Neural crest cell (in vitro differentiated cells): ENCODE measurements at regions not wholly inside any gene's neighbourhood (a gene's known extent, or its start where the extent isn't known, plus 50 kb on each side); places are given as distances from the start of the nearest gene placed in this dataset.

Experiments used
- DNase-seq: peaks from one replicate; pipeline ENCODE4 v3.0.0; 2021; ENCODE audit warnings: low read depth, mixed read lengths, low spot score
- H3K27ac Mint-ChIP-seq: one replicate; pipeline ENCODE4 v1.8.0; 2021; ENCODE audit warnings: mild to moderate bottlenecking, mixed read lengths; ENCODE audit not compliant: unreplicated experiment
- H3K27me3 Mint-ChIP-seq: 2 replicates; pipeline ENCODE4 v1.8.0; 2021; ENCODE audit warnings: low read depth, mild to moderate bottlenecking, mixed read lengths
- H3K36me3 Mint-ChIP-seq: 2 replicates; pipeline ENCODE4 v1.8.0; 2021; ENCODE audit warnings: low read depth, mild to moderate bottlenecking, mixed read lengths
- H3K4me1 Mint-ChIP-seq: 2 replicates; pipeline ENCODE4 v1.8.0; 2021; ENCODE audit warnings: mixed read lengths
- H3K4me3 Mint-ChIP-seq: one replicate; pipeline ENCODE4 v1.8.0; 2021; ENCODE audit warnings: mild to moderate bottlenecking, mixed read lengths
- H3K9me3 Mint-ChIP-seq: 2 replicates; pipeline ENCODE4 v1.8.0; 2021; ENCODE audit warnings: mixed read lengths
- CTCF ChIP-seq: fragments of 200-600 bp; sonication (generic); conservative IDR thresholded peaks from 2 replicates; pipeline ENCODE4 v1.5.0; 2021; ENCODE audit warnings: antibody characterized with exemption, mild to moderate bottlenecking

GRCh38 chr5:167918184-167918812, 373.1 kb upstream of the WWC1 start:
- no peak for DNase-seq
- peaks cover 7% of the 10 kb centered on the region for H3K9me3 Mint-ChIP-seq
- H3K27me3 Mint-ChIP-seq: no peaks in the 10 kb centered on the region
- H3K36me3 Mint-ChIP-seq: peaks cover 10% of the 10 kb centered on the region
- no peak for TF ChIP-seq CTCF
- peaks cover 25% of the 10 kb centered on the region for H3K4me1 Mint-ChIP-seq
- no peak overlapping the region for H3K27ac Mint-ChIP-seq
- H3K4me3 Mint-ChIP-seq: no peak overlapping the region

GRCh38 chr5:167918813-167919483, 372.5 kb upstream of the WWC1 start:
- H3K27me3 Mint-ChIP-seq: no peaks in the 10 kb centered on the region
- TF ChIP-seq CTCF: no peak
- H3K27ac Mint-ChIP-seq: no peak overlapping the region
- no peak overlapping the region for H3K4me3 Mint-ChIP-seq
- peaks cover 25% of the 10 kb centered on the region for H3K4me1 Mint-ChIP-seq
- peaks cover 10% of the 10 kb centered on the region for H3K36me3 Mint-ChIP-seq
- H3K9me3 Mint-ChIP-seq: peaks cover 7% of the 10 kb centered on the region
- no peak for DNase-seq

GRCh38 chr5:167920589-167920988, 370.9 kb upstream of the WWC1 start:
- H3K9me3 Mint-ChIP-seq: peaks cover 3% of the 10 kb centered on the region
- DNase-seq: no peak
- no peak for TF ChIP-seq CTCF
- no peak overlapping the region for H3K27ac Mint-ChIP-seq
- H3K4me1 Mint-ChIP-seq: peaks cover 21% of the 10 kb centered on the region
- H3K27me3 Mint-ChIP-seq: peaks cover 3% of the 10 kb centered on the region
- peaks cover 3% of the 10 kb centered on the region for H3K36me3 Mint-ChIP-seq
- H3K4me3 Mint-ChIP-seq: no peak overlapping the region

GRCh38 chr5:167921796-167922195, 369.6 kb upstream of the WWC1 start:
- peaks cover 5% of the 10 kb centered on the region for H3K36me3 Mint-ChIP-seq
- no peak for DNase-seq
- peaks cover 4% of the 10 kb centered on the region for H3K27me3 Mint-ChIP-seq
- no peak overlapping the region for H3K4me3 Mint-ChIP-seq
- H3K4me1 Mint-ChIP-seq: peaks cover 20% of the 10 kb centered on the region
- no peak overlapping the region for H3K27ac Mint-ChIP-seq
- no peak for TF ChIP-seq CTCF
- peaks cover 5% of the 10 kb centered on the region for H3K9me3 Mint-ChIP-seq

GRCh38 chr5:167923396-167923795, 368.0 kb upstream of the WWC1 start:
- Mint-ChIP-seq H3K27me3 (peaks cover 4% of the 10 kb centered on the region), H3K4me1 (peaks cover 16% of the 10 kb centered on the region), H3K9me3 (peaks cover 5% of the 10 kb centered on the region), H3K27ac (no peak overlapping the region), H3K36me3 (peaks cover 5% of the 10 kb centered on the region), H3K4me3 (no peak overlapping the region)
- DNase-seq: no peak
- no peak for TF ChIP-seq CTCF
